ENCODE measurements at regions not wholly inside any gene's neighbourhood (a gene's known extent, or its start where the extent isn't known, plus 50 kb on each side); places are given as distances from the start of the nearest gene placed in this dataset.

DNA sequence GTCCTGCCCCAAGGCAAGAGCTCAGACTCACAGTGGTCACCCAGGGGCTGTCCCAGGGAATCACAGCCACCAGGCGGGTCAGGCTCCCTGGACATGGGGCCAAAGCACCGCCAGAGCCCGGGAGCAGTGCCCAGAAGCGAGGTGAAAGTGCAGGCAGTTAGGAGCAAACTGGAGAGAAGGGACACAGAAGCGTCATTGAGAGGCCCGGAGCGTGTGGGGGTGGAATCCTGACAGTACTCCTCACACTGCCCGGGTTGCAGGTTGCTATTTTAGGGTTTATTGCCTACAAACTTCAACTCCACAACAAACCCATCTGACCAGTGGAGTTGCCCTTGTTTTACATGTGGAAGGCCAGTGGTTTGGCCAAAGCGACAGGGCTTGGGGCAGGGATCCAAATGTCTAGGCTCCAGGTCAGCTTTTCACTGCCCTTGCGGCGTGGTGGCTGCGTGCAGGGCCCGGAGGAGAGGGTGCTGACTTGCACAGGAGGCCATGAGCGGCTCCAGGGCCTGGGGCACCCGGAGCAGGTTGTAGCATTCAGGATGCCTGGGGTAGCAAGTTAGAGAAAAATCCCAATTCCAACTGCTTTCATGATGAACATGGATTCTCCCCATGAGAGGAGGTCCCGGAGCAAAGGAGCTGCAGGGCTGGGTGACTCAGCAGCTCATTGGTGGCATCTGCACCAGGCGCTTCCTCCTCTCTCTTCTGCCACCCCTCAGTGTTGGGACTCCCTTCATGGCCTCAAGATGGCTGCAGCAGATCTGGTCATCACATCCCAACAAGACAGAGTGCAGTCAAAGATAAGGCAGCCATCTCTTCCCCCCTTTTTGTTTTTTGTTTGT is 112.3 kb upstream of the NCOR2 start:
- Histone ChIP-seq H3K4me1 (ENCODE audit: control insufficient read depth in 4 of 4, insufficient read depth in 4 of 4, low read length in 3 of 4) (peaks cover 29 to 64% (median 43%) of the 10 kb centered on the region in 4 donors), H3K36me3 (ENCODE audit: control insufficient read depth in 4 of 4, insufficient read depth in 3 of 4, low read depth in 1 of 4, low read length in 3 of 4) (no peaks in the 10 kb centered on the region), H3K9me3 (ENCODE audit: control insufficient read depth in 4 of 4, low read length in 3 of 4) (no peaks in the 10 kb centered on the region), H3K27me3 (ENCODE audit: control insufficient read depth in 4 of 4, insufficient read depth in 4 of 4, low read length in 3 of 4) (no peaks in the 10 kb centered on the region), H3K27ac (ENCODE audit: low read depth in 1 of 2, low read length in 2 of 2) (peak overlapping the region; percentile 83 to 93), H3K9ac (ENCODE audit: low read depth in 1 of 2, low read length in 2 of 2) (peak overlapping the region in 1 of 2 donors; percentile 63), H3K4me3 (ENCODE audit: low read depth in 1 of 3, low read length in 3 of 3) (no peak overlapping the region)
- 33% methylated on average over 17 of the region's 17 CpGs for WGBS
- peak; percentile 67 for TF ChIP-seq HNF4G (IDR thresholded peaks at IDR 0.05)
- TF ChIP-seq HNF4A (conservative IDR thresholded peaks at IDR 0.05): peak; percentile 89 to 90
- TF ChIP-seq, protein P1, sequence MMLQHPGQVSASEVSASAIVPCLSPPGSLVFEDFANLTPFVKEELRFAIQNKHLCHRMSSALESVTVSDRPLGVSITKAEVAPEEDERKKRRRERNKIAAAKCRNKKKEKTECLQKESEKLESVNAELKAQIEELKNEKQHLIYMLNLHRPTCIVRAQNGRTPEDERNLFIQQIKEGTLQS (IDR thresholded peaks at IDR 0.05): no peak
- no peak for TF ChIP-seq TAF1 (conservative IDR thresholded peaks at IDR 0.05)
- TF ChIP-seq, protein P2, sequence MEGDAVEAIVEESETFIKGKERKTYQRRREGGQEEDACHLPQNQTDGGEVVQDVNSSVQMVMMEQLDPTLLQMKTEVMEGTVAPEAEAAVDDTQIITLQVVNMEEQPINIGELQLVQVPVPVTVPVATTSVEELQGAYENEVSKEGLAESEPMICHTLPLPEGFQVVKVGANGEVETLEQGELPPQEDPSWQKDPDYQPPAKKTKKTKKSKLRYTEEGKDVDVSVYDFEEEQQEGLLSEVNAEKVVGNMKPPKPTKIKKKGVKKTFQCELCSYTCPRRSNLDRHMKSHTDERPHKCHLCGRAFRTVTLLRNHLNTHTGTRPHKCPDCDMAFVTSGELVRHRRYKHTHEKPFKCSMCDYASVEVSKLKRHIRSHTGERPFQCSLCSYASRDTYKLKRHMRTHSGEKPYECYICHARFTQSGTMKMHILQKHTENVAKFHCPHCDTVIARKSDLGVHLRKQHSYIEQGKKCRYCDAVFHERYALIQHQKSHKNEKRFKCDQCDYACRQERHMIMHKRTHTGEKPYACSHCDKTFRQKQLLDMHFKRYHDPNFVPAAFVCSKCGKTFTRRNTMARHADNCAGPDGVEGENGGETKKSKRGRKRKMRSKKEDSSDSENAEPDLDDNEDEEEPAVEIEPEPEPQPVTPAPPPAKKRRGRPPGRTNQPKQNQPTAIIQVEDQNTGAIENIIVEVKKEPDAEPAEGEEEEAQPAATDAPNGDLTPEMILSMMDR (IDR thresholded peaks at IDR 0.05; ENCODE audit: low read depth, low read length, missing input control): peak; percentile 38
- no peak for TF ChIP-seq GABPA (IDR thresholded peaks at IDR 0.05 in 1 of 2, conservative IDR thresholded peaks at IDR 0.05 in 1 of 2)
- TF ChIP-seq, protein P3, sequence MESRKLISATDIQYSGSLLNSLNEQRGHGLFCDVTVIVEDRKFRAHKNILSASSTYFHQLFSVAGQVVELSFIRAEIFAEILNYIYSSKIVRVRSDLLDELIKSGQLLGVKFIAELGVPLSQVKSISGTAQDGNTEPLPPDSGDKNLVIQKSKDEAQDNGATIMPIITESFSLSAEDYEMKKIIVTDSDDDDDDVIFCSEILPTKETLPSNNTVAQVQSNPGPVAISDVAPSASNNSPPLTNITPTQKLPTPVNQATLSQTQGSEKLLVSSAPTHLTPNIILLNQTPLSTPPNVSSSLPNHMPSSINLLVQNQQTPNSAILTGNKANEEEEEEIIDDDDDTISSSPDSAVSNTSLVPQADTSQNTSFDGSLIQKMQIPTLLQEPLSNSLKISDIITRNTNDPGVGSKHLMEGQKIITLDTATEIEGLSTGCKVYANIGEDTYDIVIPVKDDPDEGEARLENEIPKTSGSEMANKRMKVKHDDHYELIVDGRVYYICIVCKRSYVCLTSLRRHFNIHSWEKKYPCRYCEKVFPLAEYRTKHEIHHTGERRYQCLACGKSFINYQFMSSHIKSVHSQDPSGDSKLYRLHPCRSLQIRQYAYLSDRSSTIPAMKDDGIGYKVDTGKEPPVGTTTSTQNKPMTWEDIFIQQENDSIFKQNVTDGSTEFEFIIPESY (IDR thresholded peaks at IDR 0.05): no peak
- TF ChIP-seq FOXA1 (IDR thresholded peaks at IDR 0.05): no peak
- peak; percentile 84 for TF ChIP-seq NR2F2 (IDR thresholded peaks at IDR 0.05)
- TF ChIP-seq SP1 (IDR thresholded peaks at IDR 0.05): peak; percentile 99
- TF ChIP-seq RAD21 (IDR thresholded peaks at IDR 0.05): peak; percentile 66 to 81
- TF ChIP-seq, protein P4, sequence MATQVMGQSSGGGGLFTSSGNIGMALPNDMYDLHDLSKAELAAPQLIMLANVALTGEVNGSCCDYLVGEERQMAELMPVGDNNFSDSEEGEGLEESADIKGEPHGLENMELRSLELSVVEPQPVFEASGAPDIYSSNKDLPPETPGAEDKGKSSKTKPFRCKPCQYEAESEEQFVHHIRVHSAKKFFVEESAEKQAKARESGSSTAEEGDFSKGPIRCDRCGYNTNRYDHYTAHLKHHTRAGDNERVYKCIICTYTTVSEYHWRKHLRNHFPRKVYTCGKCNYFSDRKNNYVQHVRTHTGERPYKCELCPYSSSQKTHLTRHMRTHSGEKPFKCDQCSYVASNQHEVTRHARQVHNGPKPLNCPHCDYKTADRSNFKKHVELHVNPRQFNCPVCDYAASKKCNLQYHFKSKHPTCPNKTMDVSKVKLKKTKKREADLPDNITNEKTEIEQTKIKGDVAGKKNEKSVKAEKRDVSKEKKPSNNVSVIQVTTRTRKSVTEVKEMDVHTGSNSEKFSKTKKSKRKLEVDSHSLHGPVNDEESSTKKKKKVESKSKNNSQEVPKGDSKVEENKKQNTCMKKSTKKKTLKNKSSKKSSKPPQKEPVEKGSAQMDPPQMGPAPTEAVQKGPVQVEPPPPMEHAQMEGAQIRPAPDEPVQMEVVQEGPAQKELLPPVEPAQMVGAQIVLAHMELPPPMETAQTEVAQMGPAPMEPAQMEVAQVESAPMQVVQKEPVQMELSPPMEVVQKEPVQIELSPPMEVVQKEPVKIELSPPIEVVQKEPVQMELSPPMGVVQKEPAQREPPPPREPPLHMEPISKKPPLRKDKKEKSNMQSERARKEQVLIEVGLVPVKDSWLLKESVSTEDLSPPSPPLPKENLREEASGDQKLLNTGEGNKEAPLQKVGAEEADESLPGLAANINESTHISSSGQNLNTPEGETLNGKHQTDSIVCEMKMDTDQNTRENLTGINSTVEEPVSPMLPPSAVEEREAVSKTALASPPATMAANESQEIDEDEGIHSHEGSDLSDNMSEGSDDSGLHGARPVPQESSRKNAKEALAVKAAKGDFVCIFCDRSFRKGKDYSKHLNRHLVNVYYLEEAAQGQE (IDR thresholded peaks at IDR 0.05): peak; percentile 80
- TF ChIP-seq FOXA2 (IDR thresholded peaks at IDR 0.05): peak; percentile 52
- peak; percentile 66 to 68 for TF ChIP-seq JUND (IDR thresholded peaks at IDR 0.05)
- TF ChIP-seq EGR1 (IDR thresholded peaks at IDR 0.05; ENCODE audit: low read depth in 2 of 2): peak in 1 of 2 donors; percentile 88
- TF ChIP-seq RXRA (IDR thresholded peaks at IDR 0.05): peak; percentile 96 to 99
- TF ChIP-seq, protein P5, sequence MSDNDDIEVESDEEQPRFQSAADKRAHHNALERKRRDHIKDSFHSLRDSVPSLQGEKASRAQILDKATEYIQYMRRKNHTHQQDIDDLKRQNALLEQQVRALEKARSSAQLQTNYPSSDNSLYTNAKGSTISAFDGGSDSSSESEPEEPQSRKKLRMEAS (IDR thresholded peaks at IDR 0.05): no peak
- peak; percentile 84 for TF ChIP-seq YY1 (IDR thresholded peaks at IDR 0.05)
- peak; percentile 61 for DNase-seq (ENCODE audit: low spot score)

Data from liver (tissue), 8 donors.